HCT116 (cell line): ENCODE measurements at regions not wholly inside any gene's neighbourhood (a gene's known extent, or its start where the extent isn't known, plus 50 kb on each side); places are given as distances from the start of the nearest gene placed in this dataset.

ENCODE experiments used
- EGR1 ChIP-seq: IDR thresholded peaks from 2 replicates; pipeline ENCODE4 v1.6.1; 2012; ENCODE audit warnings: low read depth
- TF ChIP-seq, protein P1 (sequence below): IDR thresholded peaks from 2 replicates; pipeline ENCODE4 v1.6.1; 2012; ENCODE audit warnings: low read depth
- TF ChIP-seq, protein P2 (sequence below), 3 experiments: fragments of 200-600 bp in 1 of 3; sonication (generic) in 1 of 3; IDR thresholded peaks in 2 of 3; conservative IDR thresholded peaks in 1 of 3; 2 replicates each; pipeline ENCODE4 v1.5.1; 2012 to 2017; ENCODE audit warnings: low read depth in 2 of 3, low read length in 2 of 3, antibody characterized with exemption in 1 of 3, borderline replicate concordance in 1 of 3, control low read depth in 1 of 3, mild to moderate bottlenecking in 1 of 3, mixed read lengths in 1 of 3, mixed run types in 1 of 3, moderate library complexity in 1 of 3; ENCODE audit not compliant: insufficient read depth in 1 of 3

DNA sequence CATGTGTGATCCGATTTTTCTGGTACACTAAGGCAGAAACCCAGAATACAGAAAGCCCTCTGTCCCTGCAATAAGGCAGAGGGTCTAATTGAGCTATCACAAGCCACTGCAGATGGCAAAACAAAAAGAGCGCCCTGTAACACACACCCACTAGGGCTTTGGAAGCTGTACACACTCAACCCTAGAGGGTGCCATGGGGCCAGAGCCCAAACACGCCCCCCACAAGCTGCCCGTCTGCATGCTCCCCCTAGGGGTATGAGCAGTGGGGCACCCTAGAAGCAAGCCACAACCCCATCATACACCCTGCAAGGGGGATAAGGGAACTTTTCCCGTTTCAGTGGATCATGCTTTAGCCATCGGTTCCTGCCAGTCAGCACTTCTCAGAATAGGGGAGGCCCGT, 62.2 kb upstream of the PDE10A start:
- no peak for TF ChIP-seq EGR1
- TF ChIP-seq, protein P1, sequence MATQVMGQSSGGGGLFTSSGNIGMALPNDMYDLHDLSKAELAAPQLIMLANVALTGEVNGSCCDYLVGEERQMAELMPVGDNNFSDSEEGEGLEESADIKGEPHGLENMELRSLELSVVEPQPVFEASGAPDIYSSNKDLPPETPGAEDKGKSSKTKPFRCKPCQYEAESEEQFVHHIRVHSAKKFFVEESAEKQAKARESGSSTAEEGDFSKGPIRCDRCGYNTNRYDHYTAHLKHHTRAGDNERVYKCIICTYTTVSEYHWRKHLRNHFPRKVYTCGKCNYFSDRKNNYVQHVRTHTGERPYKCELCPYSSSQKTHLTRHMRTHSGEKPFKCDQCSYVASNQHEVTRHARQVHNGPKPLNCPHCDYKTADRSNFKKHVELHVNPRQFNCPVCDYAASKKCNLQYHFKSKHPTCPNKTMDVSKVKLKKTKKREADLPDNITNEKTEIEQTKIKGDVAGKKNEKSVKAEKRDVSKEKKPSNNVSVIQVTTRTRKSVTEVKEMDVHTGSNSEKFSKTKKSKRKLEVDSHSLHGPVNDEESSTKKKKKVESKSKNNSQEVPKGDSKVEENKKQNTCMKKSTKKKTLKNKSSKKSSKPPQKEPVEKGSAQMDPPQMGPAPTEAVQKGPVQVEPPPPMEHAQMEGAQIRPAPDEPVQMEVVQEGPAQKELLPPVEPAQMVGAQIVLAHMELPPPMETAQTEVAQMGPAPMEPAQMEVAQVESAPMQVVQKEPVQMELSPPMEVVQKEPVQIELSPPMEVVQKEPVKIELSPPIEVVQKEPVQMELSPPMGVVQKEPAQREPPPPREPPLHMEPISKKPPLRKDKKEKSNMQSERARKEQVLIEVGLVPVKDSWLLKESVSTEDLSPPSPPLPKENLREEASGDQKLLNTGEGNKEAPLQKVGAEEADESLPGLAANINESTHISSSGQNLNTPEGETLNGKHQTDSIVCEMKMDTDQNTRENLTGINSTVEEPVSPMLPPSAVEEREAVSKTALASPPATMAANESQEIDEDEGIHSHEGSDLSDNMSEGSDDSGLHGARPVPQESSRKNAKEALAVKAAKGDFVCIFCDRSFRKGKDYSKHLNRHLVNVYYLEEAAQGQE: no peak
- TF ChIP-seq, protein P2, sequence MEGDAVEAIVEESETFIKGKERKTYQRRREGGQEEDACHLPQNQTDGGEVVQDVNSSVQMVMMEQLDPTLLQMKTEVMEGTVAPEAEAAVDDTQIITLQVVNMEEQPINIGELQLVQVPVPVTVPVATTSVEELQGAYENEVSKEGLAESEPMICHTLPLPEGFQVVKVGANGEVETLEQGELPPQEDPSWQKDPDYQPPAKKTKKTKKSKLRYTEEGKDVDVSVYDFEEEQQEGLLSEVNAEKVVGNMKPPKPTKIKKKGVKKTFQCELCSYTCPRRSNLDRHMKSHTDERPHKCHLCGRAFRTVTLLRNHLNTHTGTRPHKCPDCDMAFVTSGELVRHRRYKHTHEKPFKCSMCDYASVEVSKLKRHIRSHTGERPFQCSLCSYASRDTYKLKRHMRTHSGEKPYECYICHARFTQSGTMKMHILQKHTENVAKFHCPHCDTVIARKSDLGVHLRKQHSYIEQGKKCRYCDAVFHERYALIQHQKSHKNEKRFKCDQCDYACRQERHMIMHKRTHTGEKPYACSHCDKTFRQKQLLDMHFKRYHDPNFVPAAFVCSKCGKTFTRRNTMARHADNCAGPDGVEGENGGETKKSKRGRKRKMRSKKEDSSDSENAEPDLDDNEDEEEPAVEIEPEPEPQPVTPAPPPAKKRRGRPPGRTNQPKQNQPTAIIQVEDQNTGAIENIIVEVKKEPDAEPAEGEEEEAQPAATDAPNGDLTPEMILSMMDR (IDR thresholded peaks at IDR 0.05 in 2 of 3, conservative IDR thresholded peaks at IDR 0.05 in 1 of 3; ENCODE audit: borderline replicate concordance in 1 of 3, insufficient read depth in 1 of 3, low read depth in 2 of 3, low read length in 2 of 3): peak in 1 of 3 experiments; percentile 9; a peak in 2 of 6 replicates
